Breast epithelium (tissue), 3 donors: ENCODE measurements at regions not wholly inside any gene's neighbourhood (a gene's known extent, or its start where the extent isn't known, plus 50 kb on each side); places are given as distances from the start of the nearest gene placed in this dataset.

Experiments
- POLR2A ChIP-seq: fragments of 450-650 bp; IDR thresholded peaks from one replicate; pipeline ENCODE4 v1.6.1; 2016; ENCODE audit warnings: antibody characterized with exemption, mild to moderate bottlenecking, moderate library complexity
- TF ChIP-seq, protein P1 (sequence below), 3 donors: fragments of 450-650 bp; IDR thresholded peaks; one replicate each; pipeline ENCODE4 v1.5.1; 2016 to 2017; ENCODE audit warnings: antibody characterized with exemption in 3 of 3, mild to moderate bottlenecking in 3 of 3, moderate library complexity in 3 of 3

DNA sequence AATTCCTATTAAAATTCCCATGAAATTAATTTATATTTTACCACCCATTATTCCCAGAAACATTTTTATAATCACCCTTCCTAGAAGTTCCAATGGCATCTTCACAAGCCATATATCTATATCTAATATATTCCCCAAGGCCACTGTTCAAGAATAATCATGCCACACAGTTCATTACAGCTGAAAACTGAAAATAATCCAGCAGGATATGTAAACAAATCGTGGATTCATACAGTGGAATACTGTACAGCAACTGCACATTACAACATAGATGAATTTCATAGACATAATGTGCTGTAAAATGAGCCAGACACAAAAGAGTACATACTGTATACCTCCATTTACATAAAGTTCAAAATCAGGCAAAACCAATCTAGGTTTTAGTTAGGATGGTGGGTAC lies 63.9 kb upstream of the SERPINE2 start:
- TF ChIP-seq POLR2A: no peak
- TF ChIP-seq, protein P1, sequence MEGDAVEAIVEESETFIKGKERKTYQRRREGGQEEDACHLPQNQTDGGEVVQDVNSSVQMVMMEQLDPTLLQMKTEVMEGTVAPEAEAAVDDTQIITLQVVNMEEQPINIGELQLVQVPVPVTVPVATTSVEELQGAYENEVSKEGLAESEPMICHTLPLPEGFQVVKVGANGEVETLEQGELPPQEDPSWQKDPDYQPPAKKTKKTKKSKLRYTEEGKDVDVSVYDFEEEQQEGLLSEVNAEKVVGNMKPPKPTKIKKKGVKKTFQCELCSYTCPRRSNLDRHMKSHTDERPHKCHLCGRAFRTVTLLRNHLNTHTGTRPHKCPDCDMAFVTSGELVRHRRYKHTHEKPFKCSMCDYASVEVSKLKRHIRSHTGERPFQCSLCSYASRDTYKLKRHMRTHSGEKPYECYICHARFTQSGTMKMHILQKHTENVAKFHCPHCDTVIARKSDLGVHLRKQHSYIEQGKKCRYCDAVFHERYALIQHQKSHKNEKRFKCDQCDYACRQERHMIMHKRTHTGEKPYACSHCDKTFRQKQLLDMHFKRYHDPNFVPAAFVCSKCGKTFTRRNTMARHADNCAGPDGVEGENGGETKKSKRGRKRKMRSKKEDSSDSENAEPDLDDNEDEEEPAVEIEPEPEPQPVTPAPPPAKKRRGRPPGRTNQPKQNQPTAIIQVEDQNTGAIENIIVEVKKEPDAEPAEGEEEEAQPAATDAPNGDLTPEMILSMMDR (IDR thresholded peaks at IDR 0.05): no peak
